HG03066 (cell line): ENCODE measurements at regions not wholly inside any gene's neighbourhood (a gene's known extent, or its start where the extent isn't known, plus 50 kb on each side); places are given as distances from the start of the nearest gene placed in this dataset.

Source experiments
- ATAC-seq: cut with Tn5 transposase; IDR thresholded peaks from one replicate; pipeline ENCODE4 v1.9.1; 2021; ENCODE audit warnings: low read depth; ENCODE audit not compliant: unreplicated experiment

DNA sequence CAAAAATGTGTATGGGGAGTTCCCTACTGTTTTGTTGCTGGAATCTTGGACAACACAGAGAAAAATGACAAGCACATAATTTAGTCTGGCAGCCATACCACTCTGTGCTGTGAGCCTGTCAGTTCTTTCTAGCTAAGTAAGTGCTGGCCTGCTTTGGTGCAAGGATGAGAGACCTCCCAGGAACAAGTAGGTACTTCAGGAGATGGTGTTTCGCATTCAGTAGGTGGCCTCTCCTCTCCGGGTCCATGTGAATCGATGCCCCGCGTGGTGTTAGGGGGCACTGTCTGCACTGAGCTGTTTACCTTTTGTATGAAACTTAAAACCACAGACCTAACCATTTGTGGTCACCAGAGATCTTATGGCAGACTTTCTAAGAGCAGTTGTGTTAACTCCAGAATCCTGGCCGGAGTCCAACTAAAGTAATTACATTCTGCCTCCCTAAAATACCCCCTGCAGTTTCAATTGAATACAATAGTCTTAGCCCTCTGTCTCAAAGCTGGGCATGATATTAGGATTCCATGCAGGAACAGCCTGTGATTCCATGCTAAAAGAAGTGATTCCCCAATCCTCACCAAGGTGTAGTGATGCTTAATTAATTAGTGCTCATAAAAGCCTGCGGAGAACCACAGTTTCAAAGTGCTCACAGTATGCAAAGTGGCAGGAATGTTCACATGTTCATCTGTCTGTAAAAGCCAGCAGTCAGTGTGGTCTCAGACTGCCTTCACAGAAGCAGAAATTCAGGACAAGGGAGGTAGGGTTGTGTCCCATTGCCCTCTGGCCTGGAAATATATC, 64.2 kb downstream of the LLPH start:
- peak; percentile 54 for ATAC-seq

DNA sequence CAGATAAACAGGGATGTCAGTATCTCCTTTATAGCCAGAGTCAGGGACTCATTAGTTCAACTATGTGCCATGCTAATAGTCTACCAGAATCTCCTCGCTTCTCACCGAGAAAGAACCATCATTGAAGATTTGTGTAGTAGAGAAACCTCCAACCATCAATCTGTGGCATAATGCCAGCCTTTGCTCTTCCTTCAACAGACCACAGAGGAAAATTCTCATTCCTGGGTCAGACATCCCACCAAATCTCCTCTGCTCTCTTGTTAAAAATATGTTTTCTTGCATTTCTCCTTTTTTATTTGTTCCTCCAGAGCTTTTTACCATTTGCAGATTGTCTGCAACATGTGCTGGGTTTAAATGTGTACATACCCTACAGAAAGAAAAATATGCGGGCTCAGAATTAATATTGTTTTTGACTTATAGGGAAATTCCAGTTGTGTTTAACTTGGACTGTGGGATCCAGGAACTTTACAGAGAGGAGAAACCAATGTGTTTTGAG, 64.9 kb downstream of the LLPH start:
- no peak for ATAC-seq

- ATAC-seq: no peak
Observed at GRCh38 chr12:66065150-66065549, 65.4 kb downstream of the LLPH start.

GRCh38 chr12:66063916-66064315, 66.6 kb downstream of the LLPH start:
- no peak for ATAC-seq

DNA sequence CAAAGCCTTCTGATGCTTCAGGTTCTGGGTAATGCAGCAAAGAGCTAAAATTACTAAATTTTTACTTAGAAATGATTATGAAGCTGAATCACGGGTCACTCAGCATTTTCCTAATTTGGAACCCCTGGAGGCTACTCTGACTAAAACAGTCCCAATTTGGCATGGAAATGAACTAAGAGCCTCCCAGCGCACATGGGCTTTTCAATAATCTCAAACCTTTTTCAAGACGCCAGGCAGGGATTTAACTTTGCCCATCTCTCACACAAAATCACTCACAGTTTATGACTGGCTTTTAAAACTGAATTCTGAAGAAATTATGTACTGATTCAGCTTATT, 68.3 kb downstream of the LLPH start:
- no peak for ATAC-seq

DNA sequence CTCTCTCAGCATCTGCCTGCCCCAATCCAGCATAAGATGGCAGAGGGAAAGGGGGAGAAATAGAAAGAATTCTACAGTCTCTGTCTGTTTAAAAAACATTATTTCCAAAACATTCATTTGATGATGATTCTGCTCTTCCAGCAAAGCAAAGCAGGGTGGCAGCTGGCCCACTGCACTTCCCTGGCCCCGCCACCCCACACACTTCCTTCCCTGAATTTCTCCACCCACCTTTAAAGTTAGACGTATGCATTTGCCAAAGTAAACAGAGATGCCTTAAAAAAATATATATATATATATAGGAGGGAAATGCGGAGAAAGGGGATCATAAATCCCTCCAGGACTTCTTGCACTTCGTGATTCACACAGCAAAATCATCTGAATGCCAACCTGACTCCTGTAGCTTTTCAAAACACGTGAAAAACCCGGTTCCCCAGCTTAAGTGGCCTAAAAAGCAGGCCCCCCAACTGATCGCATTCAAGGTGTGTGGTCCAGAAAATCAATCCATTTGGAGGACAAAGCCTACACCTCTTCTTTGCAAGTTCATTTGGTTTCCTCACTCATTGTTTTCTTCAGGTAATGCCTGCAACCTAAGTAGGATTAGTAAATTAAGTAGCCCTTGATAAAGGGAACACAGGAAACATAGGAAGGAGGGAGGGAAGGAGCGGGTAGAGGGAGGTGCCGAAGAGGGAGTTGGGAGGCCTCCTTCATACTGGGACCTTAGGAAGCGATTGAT, 68.8 kb downstream of the LLPH start:
- ATAC-seq: no peak

GRCh38 chr12:66061076-66061475, 69.5 kb downstream of the LLPH start:
- ATAC-seq: no peak

DNA sequence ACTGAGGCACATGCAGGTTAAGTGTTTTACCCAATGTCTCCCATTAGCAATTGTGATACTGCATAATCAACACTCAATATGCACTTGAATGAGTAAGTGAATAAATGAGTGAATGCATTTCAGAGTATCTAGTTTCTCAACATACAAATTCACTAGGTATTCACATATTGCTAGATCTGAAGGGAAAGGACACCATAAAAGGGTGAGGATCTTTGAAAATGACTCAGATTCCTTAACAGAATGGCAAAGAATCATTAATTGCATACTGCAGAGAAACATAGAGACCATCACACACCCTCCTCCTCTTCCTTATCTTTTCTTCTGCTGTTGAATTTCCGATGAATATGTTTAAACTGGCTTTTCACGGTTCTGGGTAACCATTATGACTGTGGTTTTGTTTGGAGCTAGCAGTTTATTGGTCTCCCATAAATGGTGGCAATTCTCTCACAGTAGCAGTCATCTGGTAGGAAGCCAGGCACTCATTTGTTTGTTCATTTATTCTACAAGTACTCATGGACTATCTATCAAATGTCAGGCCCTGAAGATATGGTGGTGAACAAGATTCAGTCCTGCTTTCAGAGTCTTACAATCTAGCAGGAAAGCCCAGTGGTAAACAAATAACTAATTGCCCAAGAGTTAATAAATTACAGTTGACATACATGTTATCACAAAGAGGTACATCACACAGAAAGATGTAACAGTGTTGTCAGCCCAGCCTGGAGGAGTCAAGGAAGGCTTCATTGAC, 70.2 kb downstream of the LLPH start:
- ATAC-seq: no peak

DNA sequence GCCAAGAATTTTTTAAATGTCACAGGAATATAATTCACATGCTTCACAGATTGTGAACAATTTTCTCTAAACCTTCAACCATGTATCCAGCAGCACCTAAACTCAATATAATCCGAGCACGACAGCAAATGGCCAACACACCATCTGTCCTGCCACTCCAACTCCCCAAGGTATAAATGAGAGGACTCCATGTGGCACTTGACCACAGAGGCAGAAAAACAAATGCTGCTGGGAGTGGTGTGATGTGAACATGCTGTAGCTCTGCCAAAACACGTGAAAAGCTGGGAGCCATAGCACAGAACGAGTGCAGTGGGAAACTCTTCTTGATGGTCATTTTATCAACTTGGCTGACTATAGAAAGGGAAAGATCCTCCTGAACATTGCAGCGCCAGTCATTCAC, 70.9 kb downstream of the LLPH start:
- no peak for ATAC-seq

DNA sequence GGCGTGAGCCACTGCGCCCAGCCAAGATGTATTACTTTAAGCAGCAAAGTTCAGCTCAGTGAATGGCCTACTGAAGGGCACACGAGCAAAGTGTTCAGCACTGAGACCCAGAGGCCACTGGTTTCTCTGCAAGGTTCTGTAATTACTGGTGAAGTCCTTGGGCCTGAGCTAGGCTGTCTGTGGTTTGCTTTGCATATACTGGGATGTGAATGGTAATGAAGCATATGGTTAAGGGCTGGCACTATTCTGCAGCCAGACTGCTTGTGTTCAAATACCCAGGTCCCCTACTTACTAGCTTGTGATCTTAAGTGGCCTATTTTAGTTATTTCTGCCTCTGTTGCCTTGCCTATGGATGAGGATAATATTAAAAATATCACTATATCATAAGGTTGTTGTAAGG, 72.0 kb downstream of the LLPH start:
- no peak for ATAC-seq

GRCh38 chr12:66055837-66056319, 74.7 kb downstream of the LLPH start:
- peak; percentile 89 for ATAC-seq

DNA sequence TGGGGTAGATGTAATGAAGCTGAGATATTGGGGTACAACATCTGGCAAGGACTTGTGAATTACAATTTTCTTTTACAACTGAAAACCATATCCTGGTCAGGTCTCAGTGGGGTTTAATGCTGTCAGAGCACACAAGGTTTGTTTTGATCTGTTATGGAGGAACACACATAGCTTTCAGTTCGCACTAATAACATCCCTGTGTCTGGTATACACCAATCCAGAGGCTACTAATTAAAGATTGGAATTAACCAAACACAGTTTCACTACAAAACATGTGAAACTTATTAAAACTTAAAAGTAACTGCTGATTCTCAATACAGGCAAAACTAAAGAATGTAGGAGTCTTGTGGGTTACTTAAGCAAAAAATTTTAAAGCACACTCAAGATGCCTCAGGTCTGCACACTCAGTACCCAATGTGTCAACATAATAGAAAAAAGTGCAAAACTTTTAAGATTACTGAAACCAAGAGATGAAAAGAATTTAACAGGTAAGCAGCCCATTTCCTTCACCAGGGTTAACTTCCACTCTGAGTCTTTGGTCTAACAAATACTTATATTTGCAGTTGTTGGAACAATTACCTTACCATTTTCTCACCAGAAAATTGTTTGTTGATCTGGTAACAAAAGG, 77.4 kb downstream of the LLPH start:
- ATAC-seq: no peak

DNA sequence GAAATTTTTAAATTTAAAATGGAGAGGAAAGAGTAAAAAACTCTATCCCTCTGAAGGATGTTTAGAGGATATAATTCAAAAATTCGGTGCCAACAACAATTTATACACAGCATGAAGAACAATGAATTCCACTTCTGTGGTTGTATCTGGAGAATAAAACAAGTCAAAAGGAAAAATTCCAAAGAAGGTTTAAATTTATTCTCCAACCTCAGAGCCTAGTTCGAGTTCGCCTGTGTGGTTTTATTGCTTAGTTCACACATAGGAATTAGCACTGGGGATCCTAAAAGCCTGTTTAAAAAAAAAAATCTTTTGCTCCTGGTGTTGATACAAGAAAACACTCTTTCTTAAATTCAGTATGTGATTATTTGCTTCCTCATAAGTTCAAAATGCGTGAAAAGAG, 79.2 kb downstream of the LLPH start:
- no peak for ATAC-seq

GRCh38 chr12:66050610-66051009, 79.9 kb downstream of the LLPH start:
- ATAC-seq: no peak

DNA sequence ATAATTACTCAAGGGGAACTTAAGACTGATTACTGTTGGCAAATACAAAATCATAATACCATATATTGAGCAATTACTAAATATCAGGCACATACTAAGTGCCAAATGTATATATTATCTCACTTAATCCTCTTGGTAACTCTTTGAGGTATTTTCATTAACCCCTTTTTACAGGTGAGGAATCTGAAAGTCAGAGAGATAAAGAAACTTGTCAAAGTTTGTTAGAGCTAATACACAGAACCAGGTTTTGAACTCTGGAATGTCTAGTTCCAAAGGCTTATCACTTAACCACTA, 80.3 kb downstream of the LLPH start:
- no peak for ATAC-seq

DNA sequence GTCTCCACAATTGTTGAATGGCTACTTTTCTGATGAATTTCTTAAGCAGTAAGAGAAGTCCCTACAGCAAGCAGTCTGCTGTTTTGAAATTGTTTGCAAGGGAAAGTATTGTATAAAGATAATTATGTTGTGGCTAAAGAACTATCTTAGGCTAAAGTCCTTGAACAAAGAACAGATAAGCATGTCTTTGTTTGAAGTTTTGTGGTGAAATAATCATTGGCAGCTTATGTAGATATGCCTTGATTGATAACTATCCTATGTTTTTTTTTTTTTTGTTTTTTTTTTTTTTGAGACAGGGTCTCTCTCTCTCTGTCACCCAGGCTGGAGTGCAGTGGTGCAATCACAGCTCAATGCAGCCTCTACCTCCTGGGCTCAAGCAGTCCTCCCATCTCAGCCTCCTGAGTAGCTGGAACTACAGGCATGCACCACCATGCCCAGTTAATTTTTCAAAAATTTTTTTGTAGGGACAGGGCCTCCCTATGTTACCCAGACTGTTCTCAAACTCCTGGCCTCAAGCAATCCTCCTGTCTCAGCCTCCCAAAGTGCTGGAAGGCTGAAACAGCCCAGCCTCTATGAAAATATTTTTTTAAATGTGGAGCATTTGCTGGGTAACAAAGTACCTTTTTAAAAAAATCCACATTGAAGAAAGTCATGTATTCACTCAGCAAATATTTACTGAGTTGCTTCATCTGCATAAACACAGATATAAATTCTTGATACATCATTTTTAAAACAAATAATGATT, 80.8 kb downstream of the LLPH start:
- no peak for ATAC-seq

GRCh38 chr12:66048835-66049537, 81.6 kb downstream of the LLPH start:
- ATAC-seq: no peak

DNA sequence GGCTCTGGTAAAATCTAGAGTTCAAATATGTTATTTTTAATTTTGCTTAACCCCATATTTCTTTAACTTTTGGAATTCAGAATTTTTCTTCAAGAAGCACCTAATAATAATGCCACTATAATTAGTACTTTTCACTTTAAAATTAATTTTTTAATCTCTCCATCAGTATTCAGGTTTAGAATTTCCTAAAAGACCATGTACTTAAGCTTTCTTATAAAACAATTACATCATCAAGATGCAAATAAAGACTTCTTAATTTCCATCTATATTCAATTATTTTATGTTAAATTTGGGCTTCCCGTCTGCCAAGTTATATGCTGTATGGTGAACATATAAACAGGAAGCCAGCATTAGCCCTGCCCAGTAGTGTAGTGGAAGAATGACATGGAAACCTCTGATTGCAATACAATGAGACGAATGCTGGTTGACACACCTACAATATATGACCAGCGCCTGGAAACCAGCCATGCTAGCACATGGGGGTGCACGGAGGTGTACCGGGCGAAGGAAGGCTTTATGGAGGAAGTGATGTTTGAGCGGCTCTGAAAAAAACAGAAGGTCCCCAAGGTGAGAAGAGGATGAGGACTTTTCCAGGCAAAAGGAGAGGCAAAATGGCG, 82.2 kb downstream of the LLPH start:
- ATAC-seq: no peak

DNA sequence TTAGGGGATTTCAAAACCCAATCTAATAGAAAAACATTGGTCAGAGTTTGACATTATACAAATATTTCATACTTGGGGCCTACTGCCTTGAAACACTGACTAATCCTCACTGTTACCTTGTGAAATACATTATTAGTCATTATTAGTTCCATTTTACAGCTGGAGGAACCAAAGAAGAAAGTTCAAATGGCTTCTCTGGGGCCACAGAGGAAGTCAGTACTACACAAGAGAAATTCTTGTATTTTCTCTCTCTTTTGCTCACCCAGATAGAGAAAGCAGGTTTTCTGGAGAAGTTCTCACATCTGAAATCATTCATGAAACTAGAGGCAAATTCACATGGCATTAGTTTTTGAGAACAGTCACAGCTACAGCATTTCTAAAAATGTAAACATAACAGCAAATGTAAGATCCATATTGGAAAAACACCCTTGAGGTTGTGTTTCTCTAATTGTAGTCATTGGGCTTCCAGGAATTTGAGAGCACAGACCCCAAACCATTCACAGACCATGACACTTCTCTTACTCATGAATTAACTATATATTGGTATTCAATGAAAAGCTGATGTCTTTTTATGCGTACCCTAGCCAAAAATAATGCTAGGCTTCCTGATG, 83.0 kb downstream of the LLPH start:
- peak; percentile 89 for ATAC-seq
